Prostate gland (tissue), 2 donors: ENCODE measurements at regions not wholly inside any gene's neighbourhood (a gene's known extent, or its start where the extent isn't known, plus 50 kb on each side); places are given as distances from the start of the nearest gene placed in this dataset.

ENCODE experiments used
- DNase-seq: peaks from one replicate; pipeline ENCODE4 v3.0.0-alpha.2; 2019; ENCODE audit warnings: low spot score
- H3K27ac ChIP-seq, 2 donors: fragments of 200-600 bp; sonication (generic); 2 replicates each; pipeline ENCODE4 v1.5.1; 2017 to 2019
- H3K27me3 ChIP-seq: fragments of 200-600 bp; sonication (generic); replicated peaks from 2 replicates; pipeline ENCODE4 v1.5.1; 2019; ENCODE audit not compliant: insufficient read depth
- H3K36me3 ChIP-seq, 2 donors: fragments of 200-600 bp; sonication (generic); 1 replicate in 1 of 2; 2 replicates in 1 of 2; pipeline versions ENCODE4 v1.5.1 to v1.8.1; 2017 to 2019
- H3K4me1 ChIP-seq: fragments of 200-600 bp; sonication (generic); replicated peaks from 2 replicates; pipeline ENCODE4 v1.5.1; 2019
- H3K4me3 ChIP-seq, 2 donors: fragments of 200-600 bp; sonication (generic); 2 replicates each; pipeline ENCODE4 v1.5.1; 2017 to 2019
- H3K9me3 ChIP-seq: fragments of 200-600 bp; sonication (generic); 2 replicates; pipeline ENCODE4 v1.5.1; 2017
- CTCF ChIP-seq, 4 experiments: fragments of 200-600 bp in 2 of 4; fragments of 450-650 bp in 2 of 4; sonication (generic) in 2 of 4; IDR thresholded peaks; 1 replicate in 3 of 4; 2 replicates in 1 of 4; pipeline ENCODE4 v1.5.1; 2016 to 2019; ENCODE audit warnings: antibody characterized with exemption in 4 of 4, mild to moderate bottlenecking in 2 of 4, moderate library complexity in 2 of 4
- POLR2A ChIP-seq: fragments of 450-650 bp; IDR thresholded peaks from one replicate; pipeline ENCODE4 v1.6.1; 2016; ENCODE audit warnings: antibody characterized with exemption, mild to moderate bottlenecking
- POLR2AphosphoS5 ChIP-seq: sonication (generic); formaldehyde crosslinking; IDR thresholded peaks from one replicate; pipeline ENCODE4 v1.6.1; 2017; ENCODE audit warnings: antibody characterized with exemption
- WGBS: methylation state at CpG from one replicate; pipeline ENCODE4 v1.1.5; 2018; 5-methylcytosine and 5-hydroxymethylcytosine counted together
- intact Hi-C: fragments of 100-400 bp; cut with DNase I; formaldehyde crosslinking; loops from one replicate; pipeline ENCODE4 v1.14.2; 2022

- H3K36me3 ChIP-seq, result no peaks in the 10 kb centered on the region
- 75% methylated on average over 3 of the region's 3 CpGs for WGBS
- no peak for TF ChIP-seq CTCF (IDR thresholded peaks at IDR 0.05)
- TF ChIP-seq POLR2A, result no peak
- no peak for TF ChIP-seq POLR2AphosphoS5
- H3K4me1 ChIP-seq, result no peaks in the 10 kb centered on the region
- H3K9me3 ChIP-seq, result no peaks in the 10 kb centered on the region
- no peak overlapping the region for H3K4me3 ChIP-seq
- no peak overlapping the region for H3K27ac ChIP-seq
- intact Hi-C loops, result no loop called here
- no peak for DNase-seq
- H3K27me3 ChIP-seq, result no peaks in the 10 kb centered on the region
Measured at GRCh38 chr10:36624551-36625100, 500.8 kb upstream of the ANKRD30A start.

GRCh38 chr10:36621346-36621745 lies 504.1 kb upstream of the ANKRD30A start:
- Histone ChIP-seq H3K27ac (no peak overlapping the region), H3K4me1 (no peaks in the 10 kb centered on the region), H3K27me3 (no peaks in the 10 kb centered on the region), H3K36me3 (no peaks in the 10 kb centered on the region), H3K9me3 (no peaks in the 10 kb centered on the region), H3K4me3 (no peak overlapping the region)
- 92% methylated on average over 2 of the region's 2 CpGs for WGBS
- TF ChIP-seq CTCF (IDR thresholded peaks at IDR 0.05) (no peak), POLR2A (no peak), POLR2AphosphoS5 (no peak)
- intact Hi-C loops, result no loop called here
- no peak for DNase-seq

GRCh38 chr10:36612436-36612835 lies 513.0 kb upstream of the ANKRD30A start:
- Histone ChIP-seq H3K27me3 (no peaks in the 10 kb centered on the region), H3K9me3 (no peaks in the 10 kb centered on the region), H3K36me3 (no peaks in the 10 kb centered on the region), H3K27ac (no peak overlapping the region), H3K4me3 (no peak overlapping the region), H3K4me1 (no peaks in the 10 kb centered on the region)
- DNase-seq, result no peak
- WGBS, result 91% methylated on average over 4 of the region's 4 CpGs
- intact Hi-C loops, result no loop called here
- no peak for TF ChIP-seq CTCF (IDR thresholded peaks at IDR 0.05)
- no peak for TF ChIP-seq POLR2A
- no peak for TF ChIP-seq POLR2AphosphoS5

- no peaks in the 10 kb centered on the region for H3K27me3 ChIP-seq
- no peak overlapping the region for H3K27ac ChIP-seq
- H3K4me1 ChIP-seq, result no peaks in the 10 kb centered on the region
- H3K9me3 ChIP-seq, result no peaks in the 10 kb centered on the region
- DNase-seq, result no peak
- intact Hi-C loops, result no loop called here
- no peaks in the 10 kb centered on the region for H3K36me3 ChIP-seq
- WGBS, result 80% methylated on average over 4 of the region's 4 CpGs
- no peak overlapping the region for H3K4me3 ChIP-seq
- TF ChIP-seq POLR2A (no peak), POLR2AphosphoS5 (no peak), CTCF (IDR thresholded peaks at IDR 0.05) (no peak)
Measured at GRCh38 chr10:36608866-36609265, 516.5 kb upstream of the ANKRD30A start.

GRCh38 chr10:36608251-36608650 lies 517.1 kb upstream of the ANKRD30A start:
- H3K4me1 ChIP-seq, result no peaks in the 10 kb centered on the region
- WGBS, result 53% methylated on average over 1 of the region's 1 CpG
- intact Hi-C loops, result no loop called here
- no peak for TF ChIP-seq CTCF (IDR thresholded peaks at IDR 0.05)
- TF ChIP-seq POLR2A, result no peak
- no peak for TF ChIP-seq POLR2AphosphoS5
- no peak overlapping the region for H3K27ac ChIP-seq
- H3K4me3 ChIP-seq, result no peak overlapping the region
- DNase-seq, result no peak
- no peaks in the 10 kb centered on the region for H3K9me3 ChIP-seq
- H3K36me3 ChIP-seq, result no peaks in the 10 kb centered on the region
- no peaks in the 10 kb centered on the region for H3K27me3 ChIP-seq
